Ecto neural progenitor cell (in vitro differentiated cells): ENCODE measurements at regions not wholly inside any gene's neighbourhood (a gene's known extent, or its start where the extent isn't known, plus 50 kb on each side); places are given as distances from the start of the nearest gene placed in this dataset.

Source experiments
- DNase-seq: peaks from one replicate; pipeline ENCODE4 v3.0.0-alpha.2; 2018; ENCODE audit warnings: low spot score

DNA sequence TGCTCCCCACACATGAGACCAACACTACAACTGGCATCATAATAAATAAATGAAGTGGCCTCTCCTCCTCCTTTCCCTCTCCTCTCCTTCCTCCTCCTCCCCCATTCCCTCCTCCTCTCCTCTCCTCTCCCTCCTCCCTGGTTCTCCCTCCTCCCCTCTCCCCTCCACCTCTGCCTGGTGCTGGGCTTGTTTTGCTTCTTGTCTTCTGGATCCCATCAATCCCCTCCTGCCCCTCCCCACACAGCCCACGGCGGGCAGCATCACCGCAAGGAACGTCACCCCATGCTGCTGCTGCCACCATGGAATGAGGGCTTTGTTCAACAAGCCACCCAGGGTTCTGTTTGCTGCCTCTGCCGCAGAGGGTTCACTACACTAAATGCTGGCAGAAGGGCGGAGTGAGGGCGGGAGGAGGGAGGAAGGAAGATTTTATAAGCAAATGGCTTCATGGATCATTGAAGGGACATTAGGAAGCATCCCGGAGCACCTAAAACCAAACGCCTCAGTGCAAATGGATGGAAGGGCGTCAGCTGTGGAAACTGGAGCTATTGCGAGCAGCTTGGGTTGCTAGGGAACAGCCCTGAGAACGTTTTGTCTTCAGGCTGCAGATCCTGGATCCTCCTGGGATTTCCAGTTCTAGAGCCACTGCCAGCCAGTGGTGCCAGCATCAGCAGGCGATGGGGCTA, 379.7 kb upstream of the ZMIZ1 start:
- peak; percentile 51 for DNase-seq

DNA sequence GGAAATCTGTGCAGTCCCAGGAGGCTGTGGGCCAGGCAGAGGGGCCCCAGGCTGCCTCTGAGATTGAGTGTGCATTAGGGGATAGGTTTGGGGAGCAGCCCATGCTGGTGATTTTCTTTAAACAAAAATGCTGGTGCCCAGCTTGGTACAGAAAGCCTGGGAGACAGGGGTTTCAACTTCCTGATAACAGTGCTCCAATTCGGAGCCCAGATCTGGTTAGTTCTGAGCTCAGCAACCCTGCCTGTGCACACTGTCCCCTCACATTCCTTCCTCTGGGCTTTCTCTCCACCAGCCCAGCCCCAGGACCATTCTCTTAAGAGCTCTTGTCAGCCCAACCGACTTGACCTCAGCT, 379.2 kb upstream of the ZMIZ1 start:
- peak; percentile 33 for DNase-seq

DNA sequence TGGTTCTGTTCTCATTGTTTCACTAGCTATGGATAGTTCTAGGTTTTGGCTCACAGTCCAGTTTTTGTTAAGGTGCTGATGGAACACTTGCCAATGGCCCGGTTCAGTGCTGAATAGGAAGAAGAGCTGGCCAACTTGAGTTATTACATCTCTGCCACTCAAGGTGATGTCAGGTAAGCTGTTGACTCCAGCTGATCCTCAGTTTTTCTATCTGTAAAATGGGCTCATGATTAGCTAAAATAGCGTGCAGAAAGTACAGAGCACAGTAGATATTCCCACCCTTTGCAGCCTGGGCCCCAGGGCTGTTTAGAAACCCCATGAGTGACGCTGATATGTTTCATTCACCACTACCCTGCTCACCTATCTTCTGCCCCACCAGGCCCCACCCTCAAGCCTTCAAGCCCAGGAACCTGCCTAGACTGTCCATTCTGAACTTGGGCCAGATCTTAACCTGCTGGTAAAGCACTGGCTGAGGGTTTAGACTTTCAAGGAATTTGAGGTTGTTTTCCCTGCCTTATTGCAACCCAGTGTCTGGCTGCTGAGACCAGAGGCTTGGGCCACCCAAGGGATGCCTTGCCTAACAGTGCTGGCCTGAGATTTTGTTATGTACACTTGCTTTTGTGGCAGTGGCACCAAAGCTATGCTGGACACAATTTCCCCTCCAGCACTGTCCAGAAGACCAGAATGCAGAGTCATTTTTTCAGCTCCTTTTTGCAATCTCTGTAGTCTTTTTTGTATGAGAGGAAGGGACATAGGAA, 378.2 kb upstream of the ZMIZ1 start:
- no peak for DNase-seq

DNA sequence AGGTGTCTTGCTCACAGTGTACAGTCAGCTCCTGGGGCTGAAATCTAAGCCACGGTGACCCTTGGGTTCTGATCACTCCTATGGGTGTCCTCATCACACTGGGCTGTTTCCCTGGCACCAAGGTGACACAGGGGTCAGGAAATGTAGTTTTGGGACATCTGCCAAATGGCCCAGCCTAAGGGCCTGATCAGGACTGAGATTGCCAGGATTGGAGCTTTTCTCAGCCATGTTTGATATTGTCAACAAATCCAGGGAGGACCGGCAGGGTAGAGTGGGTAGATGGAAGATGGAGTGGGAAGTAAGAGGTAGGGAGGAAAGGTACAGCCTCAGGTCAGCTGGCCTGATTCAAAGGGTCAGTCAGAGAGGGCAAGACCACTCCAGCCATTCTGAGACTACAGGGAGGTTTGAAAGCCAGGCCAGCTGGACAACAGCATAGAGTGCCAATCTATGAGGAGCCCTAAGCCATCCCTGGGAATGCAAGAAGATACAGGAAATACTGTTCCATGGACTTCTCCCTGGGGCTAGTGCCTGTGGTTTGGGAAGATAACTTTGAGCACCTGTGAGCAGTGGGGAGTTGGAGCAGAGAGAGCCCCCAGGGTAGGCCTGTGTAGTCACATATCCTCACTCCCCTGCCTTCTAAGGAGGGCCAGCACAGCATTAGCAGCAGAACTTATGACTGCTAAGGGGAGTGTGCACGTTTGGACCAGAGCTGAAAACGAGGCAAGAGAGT, 377.3 kb upstream of the ZMIZ1 start:
- peak; percentile 34 for DNase-seq

DNA sequence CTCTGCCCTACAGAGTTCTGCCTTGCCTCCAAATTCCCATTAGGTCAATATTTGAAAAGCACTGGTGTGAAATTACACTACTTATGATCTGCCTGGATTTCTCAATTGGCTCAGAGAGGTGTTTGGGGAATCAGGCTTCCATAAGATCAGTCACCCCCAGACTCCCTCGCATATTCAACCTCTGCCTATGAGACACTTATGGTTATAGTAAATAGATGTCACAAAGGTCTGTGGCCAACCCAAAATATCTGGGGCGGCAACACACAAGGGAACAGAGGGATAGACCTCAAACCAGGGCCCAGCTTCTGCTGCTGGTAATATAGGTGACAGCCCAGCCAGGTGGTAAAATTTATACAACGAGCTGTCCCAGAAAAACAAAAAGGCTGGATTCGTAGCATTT, 376.7 kb upstream of the ZMIZ1 start:
- peak; percentile 31 for DNase-seq

DNA sequence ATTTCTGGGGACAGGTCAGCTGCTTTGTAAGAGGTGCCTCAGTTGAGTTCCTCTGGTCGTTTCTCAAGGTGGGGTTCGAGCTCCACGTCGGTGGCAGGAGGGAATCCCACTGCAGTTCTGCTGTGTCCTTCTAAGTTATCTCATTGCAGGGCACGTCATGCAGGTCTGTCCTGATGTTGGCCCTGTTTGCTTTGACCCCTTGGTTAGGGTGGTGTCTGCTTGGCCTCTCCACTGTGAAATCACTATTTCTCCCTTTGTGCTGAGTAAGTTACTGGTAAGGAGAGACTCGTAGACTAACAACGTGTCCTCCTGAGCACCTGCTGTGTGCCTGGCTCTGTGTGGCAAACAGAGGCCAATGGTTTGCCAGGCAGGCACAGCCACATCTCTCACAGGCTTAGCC, 372.9 kb upstream of the ZMIZ1 start:
- DNase-seq = no peak

DNA sequence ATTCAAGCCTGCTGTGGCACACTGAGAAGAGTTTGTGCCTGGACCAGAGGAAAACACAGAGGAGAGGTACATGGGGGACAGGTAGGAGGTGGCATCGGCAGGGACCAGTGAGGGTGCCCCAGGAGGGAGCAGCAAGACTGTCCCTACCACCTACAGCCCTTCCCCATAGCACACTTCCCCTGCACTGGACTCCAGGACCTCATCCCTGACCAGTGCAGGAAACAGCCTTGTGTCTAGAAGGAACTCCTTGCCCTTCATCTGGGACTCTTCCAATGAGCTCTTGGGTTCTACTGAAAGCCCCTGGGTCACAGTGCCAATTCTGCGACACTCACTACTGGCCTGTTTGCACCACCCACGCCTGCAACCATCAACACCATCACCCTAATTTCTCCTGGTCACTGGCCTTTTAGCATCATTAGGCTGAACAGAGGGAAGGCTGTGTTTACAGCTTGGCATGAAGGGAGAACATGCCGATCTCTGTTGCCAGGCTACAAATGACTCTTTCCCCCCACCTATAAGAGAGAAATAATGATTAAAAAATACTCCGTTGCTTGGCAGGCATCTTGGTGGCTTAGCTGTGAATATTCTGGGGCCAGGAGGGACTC, 371.9 kb upstream of the ZMIZ1 start:
- no peak for DNase-seq

DNA sequence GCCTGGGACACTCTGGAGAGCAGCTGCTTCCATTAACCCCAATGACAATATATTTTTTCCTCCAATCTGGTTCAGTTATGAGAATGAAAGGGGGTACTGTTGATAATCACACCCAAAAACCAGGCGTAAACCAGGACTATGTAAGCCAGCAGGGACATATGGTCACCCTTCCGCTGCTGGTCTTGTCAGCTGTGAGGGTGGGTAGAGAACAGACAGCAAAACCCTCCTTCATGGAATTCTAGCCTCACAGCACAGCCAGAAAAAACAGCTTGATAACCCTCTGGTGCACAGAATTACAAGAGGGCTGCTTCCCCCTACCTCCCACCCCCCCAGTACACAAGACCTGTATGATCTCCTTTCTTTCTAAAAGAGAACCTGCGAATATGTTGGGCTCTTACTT, 368.8 kb upstream of the ZMIZ1 start:
- DNase-seq = no peak

DNA sequence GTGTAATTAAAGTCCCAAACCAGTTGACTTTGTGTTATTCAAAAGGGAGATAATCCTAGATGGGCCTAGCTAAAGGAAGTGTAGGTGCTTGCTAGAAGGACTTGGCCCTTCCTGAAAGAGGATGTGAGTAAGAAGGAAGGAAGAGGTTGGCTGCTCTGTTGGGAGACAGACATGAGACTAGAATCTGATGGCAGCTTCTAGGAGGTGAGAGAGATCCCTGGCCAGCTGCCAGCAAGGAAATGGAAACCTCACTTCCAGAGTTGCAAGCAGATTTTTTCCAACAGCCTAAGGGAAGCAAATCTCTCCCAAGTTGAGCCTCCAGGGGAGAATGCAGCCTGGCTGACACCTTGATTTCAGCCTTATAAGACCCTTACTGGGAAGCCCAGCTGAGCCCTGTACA, 368.4 kb upstream of the ZMIZ1 start:
- DNase-seq = no peak

DNA sequence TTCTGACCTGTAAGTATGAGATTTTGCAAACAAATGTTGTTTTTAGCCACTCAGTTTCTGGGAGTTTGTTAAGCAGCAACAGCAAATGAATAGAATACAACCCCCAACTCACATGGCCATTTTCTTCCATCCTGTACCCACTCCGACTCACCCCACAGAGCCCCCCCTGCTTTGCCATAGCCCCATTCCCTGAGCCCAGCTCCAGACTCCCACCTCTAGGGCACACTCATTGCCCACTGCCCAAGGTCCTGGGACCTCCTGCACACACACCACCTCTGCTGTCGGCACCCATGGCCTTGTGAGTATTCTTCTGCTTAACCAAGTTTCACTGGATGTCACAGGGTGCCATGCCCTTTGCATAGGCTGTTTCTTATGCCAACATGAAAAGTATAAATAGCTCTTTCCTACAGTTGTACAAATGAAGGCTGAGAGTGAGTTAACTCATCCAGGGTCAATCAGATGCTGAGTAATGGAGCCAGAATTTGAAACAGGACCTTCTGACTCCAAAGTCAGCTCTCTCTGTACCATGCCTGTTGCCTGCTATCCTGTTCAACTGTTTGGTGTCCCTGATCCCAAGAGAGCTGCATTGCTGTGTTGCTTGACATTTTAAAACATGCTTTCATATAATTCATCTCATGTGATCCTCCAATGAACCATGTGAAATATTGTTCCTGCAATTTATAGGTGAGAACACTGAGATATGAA, 367.8 kb upstream of the ZMIZ1 start:
- DNase-seq = no peak

DNA sequence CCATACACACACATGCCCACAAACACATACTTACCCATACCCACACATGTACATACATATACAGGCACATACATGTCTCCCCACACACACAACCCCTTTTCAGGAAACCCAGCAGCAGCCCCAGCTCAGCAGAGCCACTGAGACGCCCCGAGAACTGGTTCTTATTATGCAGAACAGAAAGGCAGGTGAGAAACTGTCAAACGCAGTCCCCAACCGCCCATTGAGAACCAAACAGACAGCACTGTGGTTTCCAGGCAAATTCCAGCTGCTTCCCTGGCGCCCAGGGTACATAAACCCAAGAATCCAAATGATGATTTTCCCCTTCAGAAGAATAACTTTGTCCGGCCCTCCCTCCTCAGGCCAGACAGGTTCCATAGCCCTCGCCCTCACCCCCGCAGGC, 366.6 kb upstream of the ZMIZ1 start:
- no peak for DNase-seq

DNA sequence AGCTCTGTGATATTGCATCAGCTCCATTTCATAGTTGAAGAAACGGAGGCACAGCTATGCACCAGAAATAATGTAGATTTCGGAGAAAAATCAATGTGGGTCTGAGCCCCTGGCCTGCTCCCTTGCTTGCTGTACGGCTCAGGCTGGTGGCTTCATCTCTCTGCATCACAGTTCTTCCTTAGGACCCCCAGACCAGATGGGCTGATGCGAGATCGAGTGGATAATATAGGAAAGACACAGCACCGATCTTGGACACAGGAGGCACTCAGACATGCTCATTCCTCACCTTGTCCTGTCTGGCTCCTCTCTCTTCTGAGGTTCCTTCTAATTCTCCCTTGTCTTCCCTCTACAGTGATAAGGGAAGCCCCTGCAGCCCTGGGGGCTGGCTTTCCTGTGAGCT, 365.9 kb upstream of the ZMIZ1 start:
- no peak for DNase-seq

DNA sequence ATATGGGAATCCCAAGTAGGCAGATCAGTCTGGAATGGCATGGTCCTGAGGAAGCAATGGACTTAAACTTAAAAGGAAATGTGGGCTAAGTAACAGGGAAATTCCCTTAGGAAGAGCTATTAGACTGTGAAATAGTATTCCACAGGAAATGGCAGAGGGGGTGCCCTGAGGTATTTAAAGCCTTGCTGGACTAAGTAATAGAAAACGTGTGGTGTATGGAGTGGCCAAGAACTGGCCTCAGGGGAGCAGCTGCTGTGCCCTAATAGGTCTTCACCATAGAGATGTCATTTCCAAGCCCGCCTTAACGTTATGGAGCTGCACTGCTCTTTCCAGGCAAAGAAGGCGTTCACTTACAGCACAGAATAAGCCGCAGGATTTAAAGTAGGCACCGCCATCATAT, 365.2 kb upstream of the ZMIZ1 start:
- no peak for DNase-seq

DNA sequence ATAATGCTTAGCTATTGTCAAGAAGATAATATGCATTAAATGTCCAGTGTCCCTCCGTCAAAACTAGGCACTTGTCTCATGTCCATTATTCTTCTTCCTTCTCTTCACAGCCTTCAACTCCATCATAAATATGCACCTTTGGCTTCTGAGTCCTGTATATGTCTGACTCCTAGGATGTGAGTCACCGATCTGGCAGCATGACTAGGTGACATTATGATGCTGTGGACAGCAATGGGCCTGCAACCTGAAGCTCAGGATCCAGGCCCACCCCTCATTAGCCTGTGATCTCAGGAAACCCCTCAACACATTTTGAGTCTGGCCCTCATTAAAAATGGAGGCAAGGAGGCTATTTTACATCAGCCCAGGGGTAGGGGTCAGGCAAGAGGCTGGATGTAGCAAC, 362.5 kb upstream of the ZMIZ1 start:
- no peak for DNase-seq

DNA sequence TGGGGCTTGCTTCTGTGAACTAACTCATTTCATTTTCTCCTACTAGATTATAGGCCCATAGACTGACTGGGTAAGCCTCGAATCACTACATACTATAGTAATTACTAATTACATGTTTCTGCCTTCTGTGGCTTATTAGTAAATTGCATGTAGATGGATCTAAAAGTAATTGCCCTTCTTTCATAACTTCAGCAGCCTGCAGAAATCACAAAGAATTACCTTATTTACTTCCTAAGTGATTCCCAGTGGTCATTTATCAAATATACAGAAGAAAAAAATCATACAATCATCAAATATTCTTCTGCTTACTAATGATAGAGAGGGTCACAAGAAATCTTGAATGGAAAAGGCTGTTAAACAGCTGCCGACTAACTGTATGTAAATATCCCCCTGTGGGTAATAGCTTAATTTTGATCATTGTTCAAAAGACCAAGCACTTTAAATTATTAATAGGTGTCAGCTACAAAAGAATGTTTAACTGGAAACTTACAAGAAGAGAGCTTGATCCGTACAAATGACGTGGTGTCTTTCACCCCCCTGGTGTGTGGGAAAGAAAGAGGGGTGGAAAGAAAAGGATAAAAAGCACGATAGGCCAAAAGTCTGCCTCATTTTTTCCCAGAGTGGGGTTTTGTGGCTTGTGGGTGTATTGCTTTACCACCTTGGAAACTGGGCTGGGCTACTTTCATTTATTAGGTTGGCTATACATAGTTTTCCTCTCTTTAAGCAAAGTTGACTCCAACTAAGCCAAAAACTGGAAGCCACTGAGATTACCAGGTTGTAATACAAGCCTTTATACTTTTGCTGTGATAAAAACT, 361.8 kb upstream of the ZMIZ1 start:
- no peak for DNase-seq

DNA sequence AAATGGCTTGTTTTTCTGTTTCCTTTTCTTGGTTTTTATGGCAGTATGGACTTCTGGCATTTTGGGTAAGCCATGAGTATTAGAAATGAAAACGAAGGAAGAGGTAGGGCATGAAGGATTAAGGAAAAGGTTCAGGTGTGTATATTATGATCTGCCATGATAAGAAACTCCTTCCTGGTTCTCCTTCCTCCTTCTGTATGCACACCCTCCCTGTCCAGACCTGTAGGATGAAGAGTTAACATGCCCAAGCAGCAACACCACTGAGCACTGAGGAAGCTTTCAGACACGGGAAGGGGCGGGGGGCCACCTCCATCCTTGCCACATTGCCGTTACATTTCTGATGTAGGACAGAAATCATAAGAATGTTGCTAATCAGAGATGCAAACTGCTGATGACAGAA, 361.0 kb upstream of the ZMIZ1 start:
- no peak for DNase-seq

DNA sequence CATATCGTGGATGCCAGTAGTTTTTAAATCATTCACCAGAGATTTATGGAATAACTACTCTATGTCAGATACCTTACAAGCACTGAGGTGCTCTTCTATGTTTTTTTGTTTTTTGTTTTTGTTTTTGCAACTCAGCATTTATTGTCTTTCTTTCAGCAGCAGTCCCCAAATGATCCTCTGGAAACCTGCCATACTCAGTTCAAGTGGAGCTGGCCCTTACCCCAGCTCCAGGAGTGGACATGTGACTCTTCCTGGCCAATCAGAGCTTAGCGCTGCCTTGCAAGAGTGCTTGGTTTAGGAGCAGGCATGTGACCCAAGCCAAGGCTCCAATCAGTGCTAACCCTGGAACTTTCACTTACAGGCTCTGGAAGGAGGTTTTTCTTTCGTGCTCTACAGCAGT, 356.6 kb upstream of the ZMIZ1 start:
- no peak for DNase-seq

DNA sequence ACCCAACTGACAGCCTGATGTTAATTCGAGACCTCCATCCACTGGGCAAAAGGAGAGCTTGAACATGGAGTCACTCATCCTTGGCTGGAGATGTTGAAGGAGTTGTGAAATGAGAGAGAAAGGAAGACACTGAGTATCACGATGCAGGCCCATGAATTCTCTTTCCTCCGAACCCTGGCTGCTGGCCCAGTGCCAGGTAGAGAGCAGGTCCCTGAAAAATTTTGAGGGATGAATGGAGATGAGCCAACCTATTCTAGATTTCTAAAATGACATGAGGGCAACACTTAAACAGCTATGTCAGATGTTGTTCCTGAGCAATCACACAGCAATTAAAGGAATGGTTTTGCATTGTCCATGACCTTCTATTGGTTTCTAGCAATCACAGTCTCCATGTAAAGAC, 355.1 kb upstream of the ZMIZ1 start:
- DNase-seq = no peak

DNA sequence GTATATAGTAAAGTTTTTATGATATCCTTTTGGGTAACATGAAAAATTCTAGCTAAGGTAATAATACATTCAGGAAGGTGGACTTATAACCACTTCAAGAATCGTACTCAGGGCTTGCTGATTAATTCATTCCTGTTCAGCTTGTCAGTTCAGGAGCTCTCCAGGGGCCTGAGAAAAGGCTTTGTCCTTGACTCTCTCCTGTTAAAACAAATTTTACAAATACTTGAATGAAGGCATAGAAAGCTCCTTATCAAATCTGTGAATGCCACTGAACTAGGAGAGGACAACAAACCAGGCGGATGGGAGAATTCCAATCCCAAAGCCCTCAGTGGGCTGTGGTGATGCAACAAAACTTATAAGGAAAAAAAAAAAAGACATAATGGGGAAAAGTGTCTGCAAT, 354.5 kb upstream of the ZMIZ1 start:
- DNase-seq = no peak

DNA sequence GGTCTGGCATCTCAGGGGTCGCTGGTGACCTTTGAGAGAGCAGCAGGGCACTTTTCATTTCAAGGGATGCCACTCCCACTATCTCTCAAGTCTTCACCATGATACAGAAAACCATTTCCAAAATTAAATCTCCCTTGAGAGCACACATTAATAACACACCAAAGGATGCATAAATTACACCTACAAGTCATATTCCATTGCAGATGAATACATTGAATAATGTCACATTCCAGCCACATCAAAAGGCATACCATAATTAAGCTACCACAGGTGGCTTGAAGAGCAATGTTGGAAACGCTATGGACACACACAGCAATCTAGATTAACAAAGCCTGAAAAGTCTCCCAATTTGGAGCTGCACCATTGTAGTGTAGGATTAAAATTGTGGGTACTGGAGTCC, 353.3 kb upstream of the ZMIZ1 start:
- no peak for DNase-seq

DNA sequence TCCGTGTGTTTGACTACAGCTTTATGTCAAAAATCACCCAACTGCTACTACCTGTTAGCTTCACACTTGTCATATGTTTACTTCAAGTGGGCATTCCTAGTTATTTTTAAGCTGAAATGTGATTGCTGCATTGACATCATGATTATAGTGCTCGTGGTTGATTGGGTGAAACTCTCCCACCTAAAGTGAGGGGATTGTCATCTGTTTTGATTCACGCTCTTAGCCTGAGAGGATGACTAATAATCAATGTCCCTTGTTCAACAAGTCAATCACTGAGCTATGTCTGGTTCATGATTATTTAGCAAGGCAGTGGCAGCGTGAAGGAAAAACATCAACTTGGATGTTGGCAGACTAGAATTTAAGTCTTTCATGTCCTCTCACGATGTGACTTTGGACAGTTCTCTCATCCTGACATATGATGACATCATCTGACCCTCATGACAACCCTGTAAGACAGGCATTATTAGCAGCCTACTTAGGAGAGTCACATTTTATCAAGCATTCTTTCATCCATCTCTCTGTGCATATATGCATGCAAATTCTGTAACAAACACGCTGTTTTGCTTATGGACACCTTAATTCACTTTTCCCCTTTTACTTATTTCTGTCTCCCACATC, 352.6 kb upstream of the ZMIZ1 start:
- no peak for DNase-seq
